Astrocyte of the cerebellum (primary cell): ENCODE measurements at regions not wholly inside any gene's neighbourhood (a gene's known extent, or its start where the extent isn't known, plus 50 kb on each side); places are given as distances from the start of the nearest gene placed in this dataset.

ENCODE experiments used
- DNase-seq: peaks from one replicate; pipeline ENCODE4 v3.0.0-alpha.2; 2011; ENCODE audit warnings: low read depth
- H3K4me3 ChIP-seq: 2 replicates; pipeline ENCODE4 v1.5.1; 2011; ENCODE audit warnings: mild to moderate bottlenecking, low read depth, low read length, moderate library complexity
- CTCF ChIP-seq: IDR thresholded peaks from 2 replicates; pipeline ENCODE4 v1.5.1; 2012; ENCODE audit warnings: low read length, low read depth, moderate library complexity, mild to moderate bottlenecking; ENCODE audit errors: missing control alignments
- in situ Hi-C: cut with HindIII; loops from 2 replicates; pipeline ENCODE4 v1.10.0; 2017; ENCODE audit warnings: low sequenced_read_pairs

- in situ Hi-C loops = no loop called here
- no peak overlapping the region for H3K4me3 ChIP-seq
- no peak for DNase-seq
- TF ChIP-seq CTCF = no peak
These were observed 227.5 kb downstream of the CTTN start for GRCh38 chr11:70625582-70626518.

- no peak for DNase-seq
- no peak overlapping the region for H3K4me3 ChIP-seq
- no peak for TF ChIP-seq CTCF
- in situ Hi-C loops = no loop called here
These were observed 228.9 kb downstream of the CTTN start for GRCh38 chr11:70627219-70627618.

GRCh38 chr11:70628176-70628854 is 230.0 kb downstream of the CTTN start:
- in situ Hi-C loops = no loop called here
- TF ChIP-seq CTCF = no peak
- H3K4me3 ChIP-seq = no peak overlapping the region
- no peak for DNase-seq

GRCh38 chr11:70628855-70629844 is 230.8 kb downstream of the CTTN start:
- no peak for DNase-seq
- no peak overlapping the region for H3K4me3 ChIP-seq
- no peak for TF ChIP-seq CTCF
- in situ Hi-C loops = no loop called here

- TF ChIP-seq CTCF = no peak
- DNase-seq = no peak
- H3K4me3 ChIP-seq = no peak overlapping the region
- in situ Hi-C loops = no loop called here
These were observed 231.7 kb downstream of the CTTN start for GRCh38 chr11:70630068-70630467.
